ENCODE measurements at regions not wholly inside any gene's neighbourhood (a gene's known extent, or its start where the extent isn't known, plus 50 kb on each side); places are given as distances from the start of the nearest gene placed in this dataset.

DNA sequence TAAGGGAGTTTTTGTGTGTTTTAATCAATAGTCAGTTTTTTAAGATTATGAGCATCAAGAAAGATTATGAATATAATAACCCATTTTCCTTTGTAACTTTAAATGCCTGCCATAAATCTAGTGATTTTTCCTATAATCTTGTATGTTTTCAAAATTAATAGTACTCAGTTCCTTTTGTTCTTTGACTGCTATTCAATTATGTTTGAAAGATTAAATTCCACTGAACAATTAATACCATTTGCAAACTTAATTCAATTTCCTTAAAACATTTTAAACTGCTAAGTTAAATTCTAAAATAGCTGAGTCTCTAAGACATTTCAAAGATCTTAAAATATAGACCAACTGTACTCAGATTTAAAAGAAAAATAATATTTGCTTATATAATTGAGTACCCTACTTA lies 1173.9 kb upstream of the TMEFF2 start:
- no peak for TF ChIP-seq EZH2 (IDR thresholded peaks at IDR 0.05; ENCODE audit: borderline replicate concordance, low read depth, low read length, poor library complexity, severe bottlenecking)
- TF ChIP-seq, protein P1, sequence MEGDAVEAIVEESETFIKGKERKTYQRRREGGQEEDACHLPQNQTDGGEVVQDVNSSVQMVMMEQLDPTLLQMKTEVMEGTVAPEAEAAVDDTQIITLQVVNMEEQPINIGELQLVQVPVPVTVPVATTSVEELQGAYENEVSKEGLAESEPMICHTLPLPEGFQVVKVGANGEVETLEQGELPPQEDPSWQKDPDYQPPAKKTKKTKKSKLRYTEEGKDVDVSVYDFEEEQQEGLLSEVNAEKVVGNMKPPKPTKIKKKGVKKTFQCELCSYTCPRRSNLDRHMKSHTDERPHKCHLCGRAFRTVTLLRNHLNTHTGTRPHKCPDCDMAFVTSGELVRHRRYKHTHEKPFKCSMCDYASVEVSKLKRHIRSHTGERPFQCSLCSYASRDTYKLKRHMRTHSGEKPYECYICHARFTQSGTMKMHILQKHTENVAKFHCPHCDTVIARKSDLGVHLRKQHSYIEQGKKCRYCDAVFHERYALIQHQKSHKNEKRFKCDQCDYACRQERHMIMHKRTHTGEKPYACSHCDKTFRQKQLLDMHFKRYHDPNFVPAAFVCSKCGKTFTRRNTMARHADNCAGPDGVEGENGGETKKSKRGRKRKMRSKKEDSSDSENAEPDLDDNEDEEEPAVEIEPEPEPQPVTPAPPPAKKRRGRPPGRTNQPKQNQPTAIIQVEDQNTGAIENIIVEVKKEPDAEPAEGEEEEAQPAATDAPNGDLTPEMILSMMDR (conservative IDR thresholded peaks at IDR 0.05; ENCODE audit: low read depth, low read length): no peak
